IgD-negative memory B cell (primary cell): ENCODE measurements at regions not wholly inside any gene's neighbourhood (a gene's known extent, or its start where the extent isn't known, plus 50 kb on each side); places are given as distances from the start of the nearest gene placed in this dataset.

Experiments used
- H3K27ac Mint-ChIP-seq, 3 donors: one replicate each; pipeline ENCODE4 v1.8.0; 2020 to 2022; ENCODE audit warnings: mild to moderate bottlenecking in 3 of 3, mixed read lengths in 3 of 3, moderate library complexity in 1 of 3
- H3K27me3 Mint-ChIP-seq: one replicate; pipeline ENCODE4 v1.8.0; 2021; ENCODE audit warnings: mixed read lengths
- H3K36me3 Mint-ChIP-seq: one replicate; pipeline ENCODE4 v1.8.0; 2020; ENCODE audit warnings: mild to moderate bottlenecking, mixed read lengths
- H3K4me1 Mint-ChIP-seq, 3 donors: one replicate each; pipeline ENCODE4 v1.8.0; 2020 to 2022; ENCODE audit warnings: mixed read lengths in 3 of 3, mild to moderate bottlenecking in 1 of 3
- H3K4me3 Mint-ChIP-seq, 4 donors: one replicate each; pipeline ENCODE4 v1.8.0; 2020 to 2022; ENCODE audit warnings: mild to moderate bottlenecking in 4 of 4, mixed read lengths in 4 of 4, moderate library complexity in 3 of 4
- H3K9me3 Mint-ChIP-seq, 3 donors: one replicate each; pipeline ENCODE4 v1.8.0; 2020 to 2021; ENCODE audit warnings: mixed read lengths in 3 of 3, mild to moderate bottlenecking in 1 of 3

- Mint-ChIP-seq H3K4me3 (no peak overlapping the region), H3K27me3 (peaks cover 2% of the 10 kb centered on the region), H3K9me3 (peaks cover 2 to 7% (median 4%) of the 10 kb centered on the region in 3 donors), H3K36me3 (no peaks in the 10 kb centered on the region), H3K27ac (no peak overlapping the region), H3K4me1 (peaks cover 0 to 2% (median 0%) of the 10 kb centered on the region in 3 donors)
Observed at GRCh38 chr1:102047724-102048123, 51.0 kb upstream of the OLFM3 start.
